ENCODE measurements at regions not wholly inside any gene's neighbourhood (a gene's known extent, or its start where the extent isn't known, plus 50 kb on each side); places are given as distances from the start of the nearest gene placed in this dataset.

GRCh38 chr7:26486153-26486552 lies 194.5 kb downstream of the SNX10 start:
- TF ChIP-seq CTCF (conservative IDR thresholded peaks at IDR 0.05 in 1 of 2, IDR thresholded peaks at IDR 0.05 in 1 of 2; ENCODE audit: low read depth in 1 of 2, low read length in 2 of 2) (no peak), EZH2 (IDR thresholded peaks at IDR 0.05; ENCODE audit: low read length, missing control alignments) (no peak)
